ENCODE measurements at regions not wholly inside any gene's neighbourhood (a gene's known extent, or its start where the extent isn't known, plus 50 kb on each side); places are given as distances from the start of the nearest gene placed in this dataset.
"Not testable (repeated sequence)": the region's sequence is repeated elsewhere in the genome, so short reads cannot be mapped to it uniquely, and the experiment has no call there.

DNA sequence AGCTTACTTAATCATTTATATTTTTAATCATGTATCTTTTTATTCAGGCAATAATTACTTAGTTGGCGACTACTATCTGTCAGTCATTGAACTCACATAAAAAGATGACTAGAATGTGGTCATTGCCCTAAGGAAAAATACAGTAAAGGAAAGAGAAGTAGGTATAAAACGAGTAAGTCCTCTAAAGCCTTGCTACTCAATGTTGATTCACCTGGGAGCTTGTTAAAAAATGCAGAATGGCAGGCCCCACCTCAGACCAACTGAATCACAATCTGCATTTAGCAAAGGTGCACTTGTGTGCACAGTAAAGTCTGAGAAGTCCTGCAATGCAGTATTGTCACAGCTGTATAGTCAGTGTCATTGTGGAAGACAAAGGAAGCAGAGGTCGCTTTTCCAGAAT lies 592.4 kb downstream of the CSNK1G3 start:
- TF ChIP-seq, protein P1, sequence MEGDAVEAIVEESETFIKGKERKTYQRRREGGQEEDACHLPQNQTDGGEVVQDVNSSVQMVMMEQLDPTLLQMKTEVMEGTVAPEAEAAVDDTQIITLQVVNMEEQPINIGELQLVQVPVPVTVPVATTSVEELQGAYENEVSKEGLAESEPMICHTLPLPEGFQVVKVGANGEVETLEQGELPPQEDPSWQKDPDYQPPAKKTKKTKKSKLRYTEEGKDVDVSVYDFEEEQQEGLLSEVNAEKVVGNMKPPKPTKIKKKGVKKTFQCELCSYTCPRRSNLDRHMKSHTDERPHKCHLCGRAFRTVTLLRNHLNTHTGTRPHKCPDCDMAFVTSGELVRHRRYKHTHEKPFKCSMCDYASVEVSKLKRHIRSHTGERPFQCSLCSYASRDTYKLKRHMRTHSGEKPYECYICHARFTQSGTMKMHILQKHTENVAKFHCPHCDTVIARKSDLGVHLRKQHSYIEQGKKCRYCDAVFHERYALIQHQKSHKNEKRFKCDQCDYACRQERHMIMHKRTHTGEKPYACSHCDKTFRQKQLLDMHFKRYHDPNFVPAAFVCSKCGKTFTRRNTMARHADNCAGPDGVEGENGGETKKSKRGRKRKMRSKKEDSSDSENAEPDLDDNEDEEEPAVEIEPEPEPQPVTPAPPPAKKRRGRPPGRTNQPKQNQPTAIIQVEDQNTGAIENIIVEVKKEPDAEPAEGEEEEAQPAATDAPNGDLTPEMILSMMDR (IDR thresholded peaks at IDR 0.05; ENCODE audit: unreplicated experiment in 3 of 3), result no peak
- H3K9me3 Mint-ChIP-seq, result no peaks in the 10 kb centered on the region
- H3K27me3 Mint-ChIP-seq (ENCODE audit: low read depth), result peaks cover 4% of the 10 kb centered on the region
- no peak overlapping the region for H3K27ac Mint-ChIP-seq
- no peaks in the 10 kb centered on the region for H3K36me3 Mint-ChIP-seq (ENCODE audit: low read depth)
- no peak overlapping the region for H3K4me3 Mint-ChIP-seq
- H3K4me1 Mint-ChIP-seq, result peaks cover 10% of the 10 kb centered on the region

DNA sequence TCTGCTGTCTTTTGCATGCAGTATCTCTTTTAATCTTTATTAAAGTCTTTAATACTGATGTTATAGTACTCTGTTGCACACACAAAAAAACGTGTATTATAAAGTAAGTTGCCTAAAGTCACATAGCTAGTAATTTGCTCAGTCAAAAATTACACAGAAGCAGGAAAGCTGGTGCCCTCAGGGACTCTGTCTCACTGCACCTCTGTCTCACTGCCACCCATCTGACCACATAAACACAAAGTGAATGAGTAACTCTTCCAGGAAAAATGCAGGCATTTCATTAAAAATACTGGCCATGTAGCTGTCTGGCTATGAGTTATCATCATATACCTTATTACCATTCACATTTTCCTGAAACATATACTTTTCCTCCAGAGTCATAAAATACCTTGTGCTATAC lies 591.7 kb downstream of the CSNK1G3 start:
- no peak overlapping the region for H3K4me3 Mint-ChIP-seq
- H3K27me3 Mint-ChIP-seq (ENCODE audit: low read depth), result peaks cover 4% of the 10 kb centered on the region

DNA sequence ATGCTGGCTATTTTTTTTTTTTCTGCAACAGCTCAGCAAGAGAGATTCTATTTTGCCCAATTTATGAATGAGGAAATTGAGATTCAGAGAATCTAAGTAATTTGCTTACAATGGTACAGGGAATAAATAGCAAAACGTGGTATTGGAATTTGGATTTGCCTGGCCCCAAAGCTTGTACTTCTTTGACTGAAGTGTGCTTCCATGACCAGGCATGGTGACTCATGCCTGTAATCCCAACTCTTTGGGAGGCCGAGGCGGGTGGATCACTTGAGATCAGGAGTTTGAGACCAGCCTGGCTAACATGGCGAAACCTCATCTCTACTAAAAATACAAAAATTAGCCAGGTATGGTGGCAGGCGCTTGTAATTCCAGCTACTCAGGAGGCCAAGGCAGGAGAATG lies 591.1 kb downstream of the CSNK1G3 start:
- not testable (repeated sequence) for H3K4me1 Mint-ChIP-seq; H3K9me3 Mint-ChIP-seq; H3K27me3 Mint-ChIP-seq (ENCODE audit: low read depth); H3K4me3 Mint-ChIP-seq; H3K36me3 Mint-ChIP-seq (ENCODE audit: low read depth)
- H3K27ac Mint-ChIP-seq, result peak overlapping the region in 1 of 3 experiments; percentile 51

More for the DNA sequence above, 591.7 kb downstream of the CSNK1G3 start:
- Mint-ChIP-seq H3K9me3 (no peaks in the 10 kb centered on the region), H3K27ac (peak overlapping the region in 1 of 3 experiments; percentile 51), H3K36me3 (ENCODE audit: low read depth) (no peaks in the 10 kb centered on the region), H3K4me1 (peaks cover 10% of the 10 kb centered on the region)
- TF ChIP-seq, protein P1 (IDR thresholded peaks at IDR 0.05; ENCODE audit: unreplicated experiment in 3 of 3), result no peak

DNA sequence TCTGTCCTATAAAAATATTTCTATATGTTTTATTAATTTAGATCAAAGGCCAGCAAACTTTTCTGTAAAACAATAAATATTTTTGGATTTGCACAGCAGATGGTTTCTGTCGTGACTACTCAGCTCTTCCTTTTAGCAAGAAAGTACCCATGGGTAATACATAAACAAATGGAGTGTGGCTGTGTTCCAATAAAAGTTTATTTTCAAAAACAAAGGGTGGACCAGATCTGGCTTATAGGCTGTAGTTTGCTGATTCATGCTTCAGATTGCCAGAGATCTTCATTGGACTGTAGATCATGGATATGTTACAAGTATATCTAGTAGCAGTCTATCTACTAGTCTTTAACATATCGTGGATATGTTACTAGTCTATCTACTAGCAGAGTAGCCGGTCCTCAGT lies 590.5 kb downstream of the CSNK1G3 start:
- Mint-ChIP-seq H3K36me3 (ENCODE audit: low read depth) (no peaks in the 10 kb centered on the region), H3K4me1 (peaks cover 10% of the 10 kb centered on the region), H3K27me3 (ENCODE audit: low read depth) (peaks cover 4% of the 10 kb centered on the region), H3K9me3 (no peaks in the 10 kb centered on the region), H3K4me3 (no peak overlapping the region), H3K27ac (peak overlapping the region; percentile 32 to 36 (median 34))
- TF ChIP-seq, protein P1 (IDR thresholded peaks at IDR 0.05; ENCODE audit: unreplicated experiment in 3 of 3), result no peak

DNA sequence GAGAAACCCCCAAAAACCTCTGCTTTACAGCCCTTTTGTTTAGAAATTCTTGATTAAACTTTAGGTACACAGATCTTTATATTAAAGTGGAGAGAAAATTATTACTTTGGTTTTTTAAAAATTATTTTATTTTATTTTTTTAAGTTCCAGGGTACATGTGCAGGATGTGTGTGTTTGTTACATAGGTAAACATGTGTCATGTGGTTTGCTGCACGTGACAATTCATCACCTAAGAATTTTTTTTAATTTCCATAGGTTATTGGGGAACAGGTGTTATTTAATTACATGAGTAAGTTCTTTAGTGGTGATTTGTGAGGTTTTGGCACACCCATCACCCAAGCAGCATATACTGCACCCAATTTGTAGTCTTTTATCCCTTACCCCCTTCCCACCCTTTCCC lies 581.7 kb downstream of the CSNK1G3 start:
- peaks cover 3% of the 10 kb centered on the region for H3K36me3 Mint-ChIP-seq (ENCODE audit: low read depth)
- peaks cover 13% of the 10 kb centered on the region for H3K9me3 Mint-ChIP-seq
- no peak overlapping the region for H3K27ac Mint-ChIP-seq
- no peaks in the 10 kb centered on the region for H3K27me3 Mint-ChIP-seq (ENCODE audit: low read depth)
- TF ChIP-seq, protein P1 (IDR thresholded peaks at IDR 0.05; ENCODE audit: unreplicated experiment in 3 of 3), result no peak
- no peak overlapping the region for H3K4me3 Mint-ChIP-seq
- H3K4me1 Mint-ChIP-seq, result peaks cover under 1% of the 10 kb centered on the region

DNA sequence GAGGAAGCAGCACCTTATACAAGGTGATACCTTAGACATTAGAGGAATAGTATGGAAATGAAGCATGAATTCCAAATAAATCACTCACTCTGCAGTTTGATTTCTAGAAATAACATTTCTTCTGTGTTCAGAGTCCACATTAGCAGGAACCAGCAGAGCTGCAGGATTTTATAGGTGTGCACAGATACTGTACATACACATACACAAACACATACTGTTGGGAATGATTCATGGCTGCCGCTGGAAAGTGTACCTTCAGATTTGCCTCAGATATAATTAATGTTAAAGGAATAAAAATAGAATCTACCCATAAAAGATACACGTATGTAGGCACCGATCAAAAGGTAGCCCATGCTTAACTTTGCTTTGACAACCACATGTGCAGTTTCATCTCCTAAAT lies 578.1 kb downstream of the CSNK1G3 start:
- Mint-ChIP-seq H3K4me1 (peaks cover 9% of the 10 kb centered on the region), H3K36me3 (ENCODE audit: low read depth) (peaks cover 3% of the 10 kb centered on the region), H3K9me3 (peaks cover 6% of the 10 kb centered on the region), H3K27me3 (ENCODE audit: low read depth) (no peaks in the 10 kb centered on the region), H3K27ac (no peak overlapping the region), H3K4me3 (no peak overlapping the region)
- TF ChIP-seq, protein P1 (IDR thresholded peaks at IDR 0.05; ENCODE audit: unreplicated experiment in 3 of 3), result no peak

Measured in nephron (organoid).